ENCODE measurements at regions not wholly inside any gene's neighbourhood (a gene's known extent, or its start where the extent isn't known, plus 50 kb on each side); places are given as distances from the start of the nearest gene placed in this dataset.
"Not testable (repeated sequence)": the region's sequence is repeated elsewhere in the genome, so short reads cannot be mapped to it uniquely, and the experiment has no call there.

DNA sequence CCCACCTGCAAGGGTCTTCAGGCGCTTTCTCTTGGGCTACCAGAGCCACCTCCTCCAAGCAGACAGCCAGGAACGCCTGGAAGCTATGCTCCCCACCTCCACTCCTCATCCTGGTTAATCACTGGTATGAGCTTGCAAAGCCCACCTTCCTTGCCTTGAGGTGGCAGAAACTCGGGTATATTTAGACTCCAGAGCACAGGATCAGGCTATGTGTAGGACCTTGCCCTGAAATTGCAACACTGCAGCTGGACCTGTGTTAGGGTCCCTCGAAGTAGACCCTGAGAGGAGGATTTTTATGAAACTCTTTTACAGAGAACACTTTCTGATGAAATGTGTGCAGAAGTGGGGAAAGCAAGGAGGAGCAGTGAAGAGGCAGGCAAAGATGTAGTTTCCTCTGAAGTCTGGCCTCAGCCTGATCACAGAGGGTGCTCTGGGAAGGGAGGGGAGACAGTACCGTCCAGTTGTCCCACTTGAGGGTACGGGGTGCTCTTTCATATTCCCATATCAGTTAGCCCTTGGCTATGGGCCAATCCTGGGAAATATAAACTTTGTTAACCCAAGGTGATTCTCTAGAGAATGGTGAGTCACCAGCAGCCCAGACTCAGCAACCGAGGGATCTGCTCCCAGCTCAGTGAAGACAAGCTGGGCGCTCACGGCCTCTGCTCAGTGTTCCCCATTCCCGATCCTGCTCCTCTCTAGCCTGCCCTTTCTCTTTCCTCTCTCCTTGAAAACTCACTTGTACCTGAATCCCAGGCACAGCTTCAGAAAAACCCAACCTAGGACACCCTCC lies 157.9 kb downstream of the UQCRFS1 start:
- DNase-seq (ENCODE audit: low read depth), result no peak

DNA sequence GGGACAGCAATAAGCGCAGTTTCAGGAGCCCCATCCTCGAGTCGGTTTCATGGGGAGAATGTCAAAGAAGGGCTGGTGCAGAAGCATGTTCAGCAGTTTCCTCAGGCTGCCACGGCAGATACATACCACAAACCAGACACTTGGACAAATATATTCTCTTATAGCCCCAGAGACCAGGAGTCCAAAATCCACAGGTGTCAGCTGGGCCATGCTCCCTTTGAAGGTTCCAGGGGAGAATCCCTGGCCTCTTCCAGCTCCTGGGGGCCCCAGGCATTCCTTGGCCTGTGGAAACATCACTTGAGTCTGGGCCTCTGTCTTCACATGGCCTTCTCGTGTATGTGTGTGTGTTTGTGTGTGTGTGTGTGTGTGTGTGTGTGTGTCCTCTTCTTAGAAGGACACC lies 164.1 kb downstream of the UQCRFS1 start:
- no peak for DNase-seq (ENCODE audit: low read depth)

DNA sequence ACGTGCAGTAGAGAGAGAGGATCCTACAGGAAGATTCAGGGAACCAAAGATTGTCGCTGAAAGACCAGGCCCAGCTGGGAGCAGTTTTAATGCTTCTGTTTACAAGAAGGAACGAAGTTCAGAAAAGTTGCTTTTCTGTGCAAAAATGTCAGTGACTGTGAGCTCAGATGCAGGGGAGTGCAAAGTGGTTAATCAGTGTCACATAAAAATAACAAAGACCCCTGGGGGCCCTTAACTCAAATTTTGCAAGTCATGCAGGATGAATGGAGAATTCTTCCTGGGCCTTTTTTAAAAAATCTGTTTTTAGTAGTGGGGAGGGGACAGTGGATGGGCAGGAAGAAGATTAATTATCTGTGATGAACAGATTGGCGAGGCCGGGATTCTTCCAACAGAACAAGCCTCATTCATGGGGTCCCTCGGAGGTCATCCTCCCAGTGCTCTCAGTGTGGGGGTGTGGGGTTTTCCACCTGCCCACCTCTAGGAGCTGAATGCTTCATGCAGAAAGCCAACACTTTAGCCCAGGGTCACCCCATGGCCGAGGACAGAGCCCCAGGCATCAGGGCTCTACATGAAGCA lies 167.2 kb downstream of the UQCRFS1 start:
- DNase-seq (ENCODE audit: low read depth), result no peak

DNA sequence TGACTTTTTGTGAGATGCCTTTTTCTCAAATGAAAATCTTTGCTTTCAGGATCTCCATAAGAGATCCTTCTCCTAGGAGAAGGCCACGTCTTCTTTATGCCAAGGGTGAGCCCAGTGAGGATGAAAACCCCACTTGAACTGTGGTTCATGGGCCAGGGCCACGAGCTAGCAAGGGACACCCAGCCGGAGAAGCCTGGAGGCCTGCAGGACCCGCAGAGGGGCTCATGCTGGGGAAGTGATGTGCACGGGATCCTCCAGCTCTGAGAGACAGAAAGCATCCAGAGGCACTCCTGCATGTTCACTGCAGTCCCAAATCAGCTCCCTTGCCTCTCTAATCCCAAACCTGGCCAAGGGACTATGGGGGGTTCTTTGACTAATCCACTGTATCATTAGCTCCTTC lies 168.9 kb downstream of the UQCRFS1 start:
- DNase-seq (ENCODE audit: low read depth), result no peak

DNA sequence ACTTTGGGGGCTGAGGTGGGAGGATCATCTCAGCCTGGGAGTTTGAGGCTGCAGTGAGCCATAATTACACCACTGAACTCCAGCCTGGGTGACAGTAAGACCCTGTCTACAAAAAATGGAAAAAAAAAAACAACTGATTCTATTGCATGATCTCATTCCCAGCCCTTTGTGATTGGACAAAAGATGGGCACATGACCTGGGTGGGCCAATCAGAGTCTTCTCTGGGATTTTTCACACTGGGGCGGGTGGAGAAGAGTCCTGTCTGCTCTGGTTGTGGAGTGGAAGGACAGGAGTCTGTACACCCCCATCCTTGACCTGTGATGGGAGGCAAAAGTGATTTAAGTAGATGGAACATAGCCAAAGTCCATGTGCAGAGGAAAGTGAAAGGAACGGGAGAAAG lies 170.5 kb downstream of the UQCRFS1 start:
- DNase-seq (ENCODE audit: low read depth), result no peak

DNA sequence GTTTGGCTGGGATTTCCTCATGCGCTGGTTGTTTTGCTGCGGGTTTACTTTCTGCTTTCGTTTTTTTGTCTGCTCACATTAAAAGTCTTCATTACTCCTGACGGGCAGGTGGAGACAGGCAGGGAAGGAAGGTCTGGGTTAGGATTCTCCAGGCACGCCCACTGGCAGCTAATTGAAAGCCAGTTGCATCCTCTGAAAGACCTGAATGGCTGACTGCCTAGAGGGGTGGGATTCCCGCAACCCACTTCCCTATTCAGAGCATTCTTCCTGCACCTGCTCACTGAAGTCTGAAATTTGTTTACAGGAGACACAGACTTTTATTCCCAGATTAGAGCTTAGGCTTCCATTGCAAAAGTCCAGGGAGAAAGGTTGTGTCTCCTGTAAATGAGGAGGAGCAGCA lies 172.0 kb downstream of the UQCRFS1 start:
- no peak for DNase-seq (ENCODE audit: low read depth)

DNA sequence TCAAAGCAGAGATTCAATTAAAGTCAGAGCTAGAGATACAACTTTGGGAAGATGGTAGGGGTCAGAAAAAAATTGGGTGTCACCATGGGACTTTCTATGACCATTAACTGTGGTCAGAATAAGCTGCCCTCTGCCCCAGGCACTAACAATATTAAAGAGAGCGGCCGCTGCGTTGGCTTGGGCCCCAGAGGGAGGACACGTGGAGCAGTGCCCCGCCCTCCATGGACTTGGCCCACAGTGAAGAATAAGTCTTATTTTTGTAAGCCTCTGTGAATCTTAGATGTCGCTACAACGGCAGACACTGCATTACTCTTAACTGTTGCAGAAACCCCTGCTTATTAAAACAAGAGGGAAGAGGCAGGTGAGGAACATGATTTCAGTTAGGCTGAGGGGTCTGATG lies 172.7 kb downstream of the UQCRFS1 start:
- no peak for DNase-seq (ENCODE audit: low read depth)

DNA sequence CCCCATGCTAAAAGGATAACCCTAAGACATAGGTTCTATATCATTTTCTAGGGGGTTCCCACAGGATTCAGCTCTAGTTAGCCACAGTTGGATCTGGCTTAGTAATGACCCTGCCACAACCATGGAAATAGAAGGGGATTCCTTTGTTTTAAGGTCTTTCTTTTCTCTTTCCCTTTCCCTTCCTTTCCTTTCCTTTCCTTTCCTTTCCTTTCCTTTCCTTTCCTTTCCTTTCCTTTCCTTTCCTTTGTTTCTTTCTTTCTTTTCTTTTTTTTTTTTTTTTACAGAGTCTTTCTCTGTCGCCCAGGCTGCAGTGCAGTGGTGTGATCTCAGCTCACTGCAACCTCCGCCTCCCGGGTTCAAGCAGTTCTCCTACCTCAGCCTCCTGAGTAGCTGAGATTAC lies 173.9 kb downstream of the UQCRFS1 start:
- DNase-seq (ENCODE audit: low read depth), result not testable (repeated sequence)

DNA sequence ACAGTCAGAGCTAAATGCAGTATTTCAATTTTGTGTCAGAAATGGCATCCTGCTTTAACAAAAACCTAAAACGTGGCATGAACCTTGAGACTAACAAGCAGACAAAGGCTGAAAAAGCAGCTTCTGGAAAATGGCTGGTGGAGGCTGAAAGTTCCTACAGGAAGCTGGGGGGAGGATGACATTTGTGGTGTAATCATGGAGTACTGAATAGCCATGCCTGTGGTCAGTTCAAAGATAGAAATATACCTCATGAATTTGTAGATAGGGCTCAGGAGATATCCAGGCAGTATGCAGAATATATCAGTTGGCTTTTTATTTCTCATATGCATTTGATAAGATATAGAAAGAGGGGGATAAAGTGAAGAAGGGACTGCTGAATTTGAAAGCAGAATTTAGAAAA lies 181.7 kb downstream of the UQCRFS1 start:
- DNase-seq (ENCODE audit: low read depth), result no peak

DNA sequence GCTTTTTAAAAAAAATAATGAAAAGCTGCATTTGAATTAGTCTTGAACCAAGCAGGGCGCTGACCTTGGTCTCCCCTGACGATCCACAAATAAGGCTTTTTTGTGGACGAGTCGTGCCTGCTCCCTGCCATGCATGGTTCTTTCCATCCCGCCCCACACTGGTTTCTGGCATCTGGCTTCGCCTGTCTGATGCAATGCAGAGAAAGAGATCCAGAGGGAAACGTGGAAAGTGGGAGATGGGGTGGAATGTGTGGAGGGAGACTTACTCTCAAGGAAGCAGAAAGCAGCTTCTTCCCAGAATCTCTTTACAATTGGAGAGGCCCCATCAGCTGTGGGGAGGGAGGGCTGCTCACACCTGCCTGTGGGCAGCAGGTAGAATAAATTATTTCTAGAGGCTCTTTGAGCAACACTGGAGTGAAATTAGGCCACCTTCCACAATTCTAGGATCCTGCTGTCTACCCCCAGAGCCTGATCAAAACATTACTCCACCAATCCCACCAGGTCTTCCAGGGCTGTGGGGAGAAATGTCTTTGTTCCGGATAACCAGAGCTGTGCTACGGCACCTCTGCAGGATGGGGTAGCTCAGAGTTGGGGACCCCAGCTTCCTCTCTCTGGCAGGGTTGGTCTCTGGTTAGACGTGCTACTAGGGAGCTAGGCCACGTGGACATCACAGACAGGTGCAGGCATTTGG lies 183.5 kb downstream of the UQCRFS1 start:
- no peak for DNase-seq (ENCODE audit: low read depth)

DNA sequence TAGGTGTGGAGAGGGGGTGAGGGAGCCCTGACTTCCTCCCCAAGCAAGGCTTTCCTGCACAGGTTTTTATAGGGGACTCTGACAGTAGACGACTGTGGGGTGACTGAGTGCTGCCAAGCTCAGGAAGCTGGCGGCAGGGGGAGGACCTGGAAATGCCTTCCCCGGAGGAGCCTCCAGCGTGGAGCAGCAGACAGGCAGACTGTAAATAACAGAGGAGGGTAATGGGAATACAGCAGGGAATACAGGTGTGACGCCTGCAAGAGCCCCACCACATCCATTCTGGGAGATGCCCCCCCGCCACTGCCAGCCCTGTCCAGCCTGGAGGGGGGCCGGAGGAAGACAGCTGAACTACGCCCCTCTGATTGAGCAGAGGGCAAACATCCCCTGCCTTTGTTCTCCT lies 190.4 kb downstream of the UQCRFS1 start:
- no peak for DNase-seq (ENCODE audit: low read depth)

DNA sequence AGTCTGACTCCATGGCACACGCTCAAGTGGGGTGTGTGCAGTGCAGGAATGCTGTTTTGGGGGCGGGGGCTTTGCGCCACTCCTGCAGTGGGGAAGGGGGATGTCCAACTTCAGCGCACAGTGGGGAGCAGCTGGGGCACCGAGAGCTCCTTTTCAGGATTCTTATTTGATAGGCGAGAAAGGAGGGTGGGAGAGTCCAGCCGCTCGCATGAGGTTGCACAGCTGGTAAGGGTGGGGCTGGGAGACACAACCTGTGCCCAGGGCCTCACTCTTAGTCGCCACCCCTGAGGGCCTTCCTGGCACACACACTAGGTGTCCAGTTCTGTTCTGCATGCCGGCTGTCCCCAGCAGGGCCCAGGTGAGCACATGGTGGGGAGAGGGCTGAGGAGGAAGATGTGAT lies 190.8 kb downstream of the UQCRFS1 start:
- DNase-seq (ENCODE audit: low read depth), result no peak

DNA sequence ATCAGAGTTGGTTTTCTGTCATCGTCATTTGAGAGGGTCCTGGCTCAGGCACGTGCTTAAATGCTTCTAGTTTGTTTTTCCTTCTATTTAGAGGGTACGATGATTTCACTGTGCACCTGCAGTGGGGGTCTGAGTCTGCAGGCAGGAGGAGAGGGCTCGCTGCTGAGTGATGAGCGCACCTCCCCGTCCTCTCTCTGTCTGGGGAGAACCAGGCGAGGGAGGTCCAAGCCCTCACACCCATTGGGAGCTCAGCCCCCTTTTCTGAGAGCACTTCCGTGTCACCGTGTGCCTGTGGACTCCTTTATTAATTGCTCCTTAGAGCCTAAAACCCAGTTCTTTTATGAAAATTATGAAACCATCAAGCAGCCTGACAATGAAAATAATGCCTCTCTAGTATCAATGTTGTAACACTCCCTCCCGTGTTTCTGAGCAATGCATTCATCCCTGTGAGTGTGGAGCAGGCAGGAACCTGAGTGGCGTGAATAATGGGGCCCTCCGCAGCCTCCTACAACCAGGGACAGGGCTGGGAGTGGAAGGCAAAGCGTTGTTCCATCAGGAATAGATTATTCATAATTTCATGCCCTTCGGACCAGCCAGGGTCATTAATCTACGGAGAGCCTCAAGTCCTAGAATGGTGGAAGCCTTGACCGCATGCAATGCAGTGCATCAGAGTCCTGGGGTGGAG lies 191.6 kb downstream of the UQCRFS1 start:
- no peak for DNase-seq (ENCODE audit: low read depth)

DNA sequence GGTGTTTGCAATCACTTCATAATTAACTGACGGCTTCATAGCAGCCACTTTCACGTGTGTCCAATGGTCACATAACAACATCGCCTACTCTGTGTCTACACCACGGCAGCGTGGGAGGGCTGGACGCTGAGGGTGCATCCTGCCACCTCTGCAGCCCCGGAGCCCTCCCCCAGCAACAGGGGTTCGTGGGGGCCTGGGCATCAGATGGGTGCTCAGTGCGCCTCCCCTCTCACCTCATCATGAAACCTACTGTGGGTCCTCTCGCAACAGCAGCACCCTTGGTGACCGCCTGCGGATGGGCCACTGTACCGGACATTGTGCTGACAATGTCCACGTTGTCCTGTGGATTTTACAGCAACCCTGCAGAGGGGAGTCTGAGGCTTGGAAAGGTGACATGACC lies 193.5 kb downstream of the UQCRFS1 start:
- DNase-seq (ENCODE audit: low read depth), result no peak

DNA sequence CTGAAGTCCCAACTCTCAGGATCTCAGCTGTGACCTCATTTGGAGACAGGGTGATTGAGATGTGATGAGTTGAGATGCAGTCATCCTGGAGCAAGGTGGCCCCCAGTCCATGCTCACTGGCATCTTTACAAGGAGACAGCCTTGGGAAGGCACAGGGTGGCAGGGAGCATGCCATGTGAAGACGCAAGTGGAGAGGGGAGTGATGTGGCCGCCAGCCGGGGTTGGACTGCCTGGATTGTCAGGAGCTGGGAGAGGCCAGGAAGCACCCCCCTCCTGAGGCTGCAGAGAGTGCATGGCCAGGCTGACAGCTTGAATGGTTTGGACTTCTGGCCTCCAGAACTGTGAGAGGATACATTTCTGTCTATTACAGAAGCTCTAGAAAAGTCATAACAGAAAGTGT lies 194.4 kb downstream of the UQCRFS1 start:
- no peak for DNase-seq (ENCODE audit: low read depth)

DNA sequence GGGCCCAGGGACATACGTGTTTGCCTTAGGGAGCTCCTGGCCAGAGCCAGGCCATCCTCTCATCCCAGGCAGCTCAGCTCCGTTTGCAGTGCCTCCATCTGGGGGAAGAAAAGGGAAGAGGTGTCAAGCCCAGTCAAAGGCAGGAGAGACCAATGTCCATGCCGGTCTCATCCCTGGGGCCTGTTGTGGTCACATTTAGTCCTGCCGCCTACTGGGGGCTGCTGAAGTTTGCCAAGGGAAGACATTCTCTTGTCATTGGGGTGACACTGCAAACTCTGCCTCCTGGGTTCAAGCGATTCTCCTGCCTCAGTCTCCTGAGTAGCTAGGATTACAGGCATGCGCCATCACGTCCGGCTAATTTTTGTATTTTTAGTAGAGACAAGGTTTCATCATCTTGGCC lies 195.2 kb downstream of the UQCRFS1 start:
- no peak for DNase-seq (ENCODE audit: low read depth)

DNA sequence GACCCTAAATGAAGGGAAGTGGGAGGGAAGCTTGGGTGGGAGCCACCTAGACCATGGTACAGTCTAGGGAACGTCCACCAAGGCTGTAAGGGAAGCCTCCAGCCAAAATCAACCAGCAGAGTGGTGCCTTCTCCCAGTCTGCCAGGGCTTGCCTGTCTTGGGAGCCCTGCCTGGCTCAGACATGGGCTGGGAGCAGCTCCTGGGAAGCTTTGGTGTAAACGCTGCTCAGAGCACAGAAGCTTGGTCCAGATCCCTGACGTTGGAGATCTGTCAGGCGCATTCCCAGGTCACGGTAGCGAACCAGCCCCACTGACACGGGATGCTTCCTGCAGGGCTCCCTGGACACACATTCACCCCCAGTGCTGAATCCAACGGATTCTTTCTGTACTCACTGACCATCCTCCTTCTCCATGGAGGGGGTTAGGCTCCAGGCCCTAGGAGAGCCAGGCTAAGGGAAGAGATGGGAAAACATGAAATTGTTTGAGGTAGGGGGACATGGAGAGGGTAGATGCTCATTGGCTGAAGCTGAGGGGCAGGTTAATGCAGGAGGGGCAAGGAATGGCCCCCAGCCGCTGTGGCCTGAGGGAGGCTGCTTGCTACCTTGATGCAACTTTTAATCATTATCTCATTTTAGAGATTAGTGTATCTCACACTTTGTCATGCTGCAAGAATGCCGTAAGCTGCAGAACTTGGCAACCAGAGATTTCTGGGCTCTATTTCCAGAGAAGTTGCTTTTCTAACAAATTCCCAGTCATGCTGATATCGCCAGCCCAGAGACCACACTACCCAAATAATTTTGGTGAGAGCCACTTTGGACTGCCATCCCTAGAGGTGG lies 195.8 kb downstream of the UQCRFS1 start:
- DNase-seq (ENCODE audit: low read depth), result no peak

DNA sequence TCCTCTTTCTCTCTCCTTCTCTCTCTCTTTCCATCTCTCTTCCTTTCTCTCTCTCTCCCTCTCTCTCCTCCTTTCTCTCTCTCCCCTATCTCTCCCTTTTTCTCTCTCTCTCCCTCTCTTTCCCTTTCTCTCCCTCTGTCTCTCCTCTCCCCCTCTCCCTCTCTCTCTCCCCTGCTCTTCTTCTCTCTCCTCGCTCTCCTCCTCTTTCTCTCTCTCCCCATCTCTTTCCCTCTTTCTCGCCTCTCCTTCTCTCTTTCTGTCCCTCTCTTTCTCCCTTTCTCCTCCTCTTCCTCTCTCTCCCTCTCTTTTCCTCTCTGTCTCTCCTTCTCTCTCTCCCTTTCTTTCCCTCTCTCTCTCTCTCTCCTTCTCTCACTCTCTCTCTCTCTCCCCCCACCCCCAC lies 196.6 kb downstream of the UQCRFS1 start:
- DNase-seq (ENCODE audit: low read depth), result no peak

DNA sequence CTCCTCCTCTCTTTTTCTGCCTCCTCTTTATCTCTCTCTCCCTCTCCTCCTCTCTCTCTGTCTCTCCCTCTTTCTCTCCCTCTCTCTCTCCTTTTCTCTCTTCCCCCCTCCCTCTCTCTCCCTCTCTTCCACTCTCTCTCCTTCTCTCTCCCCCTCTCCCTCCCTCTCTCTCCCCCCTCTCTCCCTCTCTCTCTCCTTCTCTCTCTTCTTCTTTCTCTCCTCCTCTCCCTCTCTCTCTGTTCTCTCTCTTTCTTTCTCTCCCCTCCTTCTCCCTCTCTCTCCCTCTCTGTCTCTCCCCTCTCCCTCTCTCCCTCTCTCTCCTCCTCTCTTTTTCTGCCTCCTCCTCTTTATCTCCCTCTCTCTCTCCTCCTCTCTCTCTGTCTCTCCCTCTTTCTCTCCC lies 197.4 kb downstream of the UQCRFS1 start:
- no peak for DNase-seq (ENCODE audit: low read depth)

DNA sequence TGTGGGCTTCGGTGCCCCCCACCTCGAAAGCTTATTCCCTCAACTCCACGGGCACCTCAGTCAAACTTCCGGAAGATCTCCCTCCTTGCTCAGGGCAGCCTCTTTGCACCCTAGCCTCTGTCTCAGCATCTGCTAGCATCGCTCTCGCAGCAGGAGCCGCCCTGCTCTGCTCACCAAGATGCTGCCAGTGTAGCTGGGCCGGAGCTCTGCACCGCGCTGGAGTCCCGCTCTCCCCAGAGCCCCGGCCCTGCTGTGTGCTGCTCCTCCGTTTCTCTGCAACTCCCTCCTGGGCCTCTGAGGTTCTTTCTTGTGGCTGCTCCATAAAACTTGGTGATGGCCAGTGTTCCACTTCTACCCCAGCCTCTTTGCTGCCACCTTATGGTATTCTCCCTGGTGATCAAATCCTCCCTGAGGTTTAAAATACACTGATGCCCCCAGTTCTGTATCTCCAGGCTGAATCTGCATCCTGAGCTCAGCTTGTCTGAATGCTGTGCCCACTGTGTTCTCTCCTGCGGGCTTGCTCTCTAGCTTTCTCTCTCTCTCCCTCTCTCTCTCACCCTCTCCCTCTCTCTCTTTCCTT lies 198.0 kb downstream of the UQCRFS1 start:
- DNase-seq (ENCODE audit: low read depth), result no peak

DNA sequence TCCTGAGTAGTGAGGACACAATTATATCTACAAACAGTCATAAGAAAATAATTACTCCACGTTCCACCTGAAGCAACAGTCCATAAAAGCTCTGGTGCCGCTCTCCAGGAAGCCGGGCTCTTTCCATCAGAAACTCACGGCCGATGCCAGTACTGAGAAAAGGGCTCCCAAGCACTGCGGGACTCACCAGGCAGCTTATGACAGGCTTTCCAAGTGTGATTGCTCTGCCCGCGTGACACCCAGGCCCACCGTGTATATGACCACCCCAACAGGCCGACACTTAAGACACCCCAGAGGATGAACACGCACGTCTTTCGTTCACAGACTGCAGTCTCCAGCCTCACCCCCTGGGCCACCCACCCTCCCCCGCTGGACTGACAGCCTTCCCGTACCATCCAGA lies 199.0 kb downstream of the UQCRFS1 start:
- no peak for DNase-seq (ENCODE audit: low read depth)

DNA sequence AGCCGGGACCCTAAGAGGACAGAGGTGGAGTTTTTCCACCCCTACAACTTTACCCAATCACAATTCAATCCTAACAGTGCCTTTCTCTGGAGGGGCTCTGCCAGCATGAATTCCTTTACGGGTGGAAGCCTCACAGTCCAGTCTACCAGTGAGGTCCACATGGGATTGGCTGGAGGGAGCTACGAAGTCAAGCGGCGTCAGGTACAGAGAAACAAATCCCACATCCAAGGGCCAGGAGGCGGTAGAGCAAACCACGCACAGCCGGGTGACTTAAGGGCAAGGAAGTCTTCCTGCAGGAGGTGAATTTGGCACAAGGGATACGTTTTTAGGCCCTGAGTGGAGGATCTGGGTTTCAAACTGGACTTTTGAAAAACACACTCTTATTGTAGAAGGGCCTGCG lies 199.6 kb downstream of the UQCRFS1 start:
- no peak for DNase-seq (ENCODE audit: low read depth)

Data from stimulated activated CD8-positive, alpha-beta memory T cell treated with anti-CD3 and anti-CD28 coated beads, Interleukin-7, amount 100 ng/mL, for 24 hours (primary cell).